ENCODE measurements at regions not wholly inside any gene's neighbourhood (a gene's known extent, or its start where the extent isn't known, plus 50 kb on each side); places are given as distances from the start of the nearest gene placed in this dataset.

DNA sequence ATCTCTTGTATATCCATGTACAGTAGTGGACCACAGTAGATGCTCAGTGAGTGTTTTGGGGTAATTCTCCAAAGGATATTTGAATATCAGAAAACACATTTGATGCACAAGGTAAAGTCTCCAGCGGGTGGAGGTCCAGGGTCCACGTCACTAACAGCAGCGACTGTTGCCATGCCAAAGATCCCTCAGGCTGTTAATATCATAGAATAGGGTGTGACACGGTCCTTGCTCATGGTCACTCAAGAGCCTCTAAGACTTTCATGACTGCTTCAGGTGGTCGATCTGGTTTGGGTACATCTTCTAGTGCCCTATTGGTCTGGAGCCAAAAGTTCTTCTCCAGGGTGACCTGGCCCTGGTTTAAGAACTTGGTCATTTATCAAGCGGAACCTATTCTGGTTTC, 90.8 kb downstream of the OLIG3 start:
- no peaks in the 10 kb centered on the region for H3K36me3 ChIP-seq (ENCODE audit: low read depth)
- no peak overlapping the region for H2AFZ ChIP-seq
- no peak overlapping the region for H3K4me3 ChIP-seq
- H3K27ac ChIP-seq: no peak overlapping the region
- H3K27me3 ChIP-seq (ENCODE audit: insufficient read depth, low read depth): no peaks in the 10 kb centered on the region
- TF ChIP-seq, protein P1, sequence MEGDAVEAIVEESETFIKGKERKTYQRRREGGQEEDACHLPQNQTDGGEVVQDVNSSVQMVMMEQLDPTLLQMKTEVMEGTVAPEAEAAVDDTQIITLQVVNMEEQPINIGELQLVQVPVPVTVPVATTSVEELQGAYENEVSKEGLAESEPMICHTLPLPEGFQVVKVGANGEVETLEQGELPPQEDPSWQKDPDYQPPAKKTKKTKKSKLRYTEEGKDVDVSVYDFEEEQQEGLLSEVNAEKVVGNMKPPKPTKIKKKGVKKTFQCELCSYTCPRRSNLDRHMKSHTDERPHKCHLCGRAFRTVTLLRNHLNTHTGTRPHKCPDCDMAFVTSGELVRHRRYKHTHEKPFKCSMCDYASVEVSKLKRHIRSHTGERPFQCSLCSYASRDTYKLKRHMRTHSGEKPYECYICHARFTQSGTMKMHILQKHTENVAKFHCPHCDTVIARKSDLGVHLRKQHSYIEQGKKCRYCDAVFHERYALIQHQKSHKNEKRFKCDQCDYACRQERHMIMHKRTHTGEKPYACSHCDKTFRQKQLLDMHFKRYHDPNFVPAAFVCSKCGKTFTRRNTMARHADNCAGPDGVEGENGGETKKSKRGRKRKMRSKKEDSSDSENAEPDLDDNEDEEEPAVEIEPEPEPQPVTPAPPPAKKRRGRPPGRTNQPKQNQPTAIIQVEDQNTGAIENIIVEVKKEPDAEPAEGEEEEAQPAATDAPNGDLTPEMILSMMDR (conservative IDR thresholded peaks at IDR 0.05): no peak
- TF ChIP-seq EZH2 (IDR thresholded peaks at IDR 0.05; ENCODE audit: low read depth): no peak
- H3F3A ChIP-seq (ENCODE audit: insufficient read depth, low read depth): no peaks in the 10 kb centered on the region
- ChIA-PET CTCF (no interaction called here), POLR2A (ENCODE audit: unreplicated experiment) (no interaction called here)
- no peaks in the 10 kb centered on the region for H3K79me2 ChIP-seq (ENCODE audit: low read depth)
- H3K9me3 ChIP-seq (ENCODE audit: insufficient read depth, low read depth): no peaks in the 10 kb centered on the region
- no peak overlapping the region for H3K4me2 ChIP-seq
- BruUV-seq (replicated peaks): no TSS peak
- no peaks in the 10 kb centered on the region for H3K4me1 ChIP-seq (replicated peaks; ENCODE audit: insufficient read depth)
- no peak for DNase-seq
- intact Hi-C loops (cut with micrococcal nuclease; ENCODE audit: unreplicated experiment): no loop called here
- H4K20me1 ChIP-seq (ENCODE audit: insufficient read depth): no peaks in the 10 kb centered on the region
- no peaks in the 10 kb centered on the region for H3K9me2 ChIP-seq (ENCODE audit: insufficient read depth)

DNA sequence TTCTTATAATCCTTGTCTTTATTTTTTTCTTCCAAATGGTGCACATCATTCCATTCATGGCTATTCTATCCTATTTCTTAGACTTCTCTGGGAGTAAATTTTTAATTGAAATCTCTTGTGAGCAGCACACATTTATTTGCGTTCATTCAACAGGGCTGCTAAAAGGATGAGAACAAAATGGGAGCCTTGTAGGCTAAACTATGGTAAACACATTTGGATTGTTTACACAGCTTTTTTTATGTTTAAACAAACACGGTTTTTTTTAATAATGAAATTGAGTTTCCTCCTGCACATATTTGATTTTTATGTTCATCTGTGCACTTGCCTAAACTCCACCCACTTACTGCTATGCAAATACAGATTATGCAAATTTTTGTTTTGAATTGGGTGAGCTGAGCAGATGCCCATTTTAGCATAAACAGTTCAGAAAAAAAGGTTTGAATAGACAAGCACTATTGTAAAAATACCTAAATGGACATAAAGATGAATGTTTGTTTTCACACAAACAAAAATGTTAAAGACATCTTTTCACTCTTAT, 92.0 kb downstream of the OLIG3 start:
- H3K4me2 ChIP-seq: no peak overlapping the region
- no TSS peak for BruUV-seq (replicated peaks)
- ChIA-PET POLR2A (ENCODE audit: unreplicated experiment) (no interaction called here), CTCF (no interaction called here)
- no peaks in the 10 kb centered on the region for H3K9me2 ChIP-seq (ENCODE audit: insufficient read depth)
- H3K4me3 ChIP-seq: no peak overlapping the region
- H2AFZ ChIP-seq: no peak overlapping the region
- no peak overlapping the region for H3K27ac ChIP-seq
- H3K4me1 ChIP-seq (replicated peaks; ENCODE audit: insufficient read depth): no peaks in the 10 kb centered on the region
- no peak for TF ChIP-seq EZH2 (IDR thresholded peaks at IDR 0.05; ENCODE audit: low read depth)
- no peaks in the 10 kb centered on the region for H3K36me3 ChIP-seq (ENCODE audit: low read depth)
- intact Hi-C loops (cut with micrococcal nuclease; ENCODE audit: unreplicated experiment): no loop called here
- DNase-seq: no peak
- H4K20me1 ChIP-seq (ENCODE audit: insufficient read depth): no peaks in the 10 kb centered on the region
- H3F3A ChIP-seq (ENCODE audit: insufficient read depth, low read depth): no peaks in the 10 kb centered on the region
- H3K9me3 ChIP-seq (ENCODE audit: insufficient read depth, low read depth): no peaks in the 10 kb centered on the region
- H3K27me3 ChIP-seq (ENCODE audit: insufficient read depth, low read depth): no peaks in the 10 kb centered on the region
- H3K79me2 ChIP-seq (ENCODE audit: low read depth): no peaks in the 10 kb centered on the region

DNA sequence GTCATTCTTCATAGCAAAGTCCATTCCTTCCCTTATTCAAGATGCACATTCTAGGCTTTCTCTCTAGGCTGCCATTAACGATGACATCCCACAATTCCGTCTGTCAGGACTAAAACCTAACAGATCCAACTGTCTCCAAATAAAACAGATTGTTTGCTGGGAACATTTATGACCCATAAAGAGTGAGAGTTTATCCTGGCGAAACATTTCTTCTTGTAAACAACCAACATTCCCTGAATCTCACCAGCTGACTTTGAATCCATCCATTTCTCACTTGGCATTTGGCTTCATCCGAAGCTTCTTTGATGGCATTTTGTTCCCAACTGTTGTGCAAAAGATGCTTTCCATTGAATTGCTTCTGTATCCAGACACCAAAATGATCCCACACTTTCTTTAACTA, 93.1 kb downstream of the OLIG3 start:
- H3K36me3 ChIP-seq (ENCODE audit: low read depth): no peaks in the 10 kb centered on the region
- BruUV-seq (replicated peaks): no TSS peak
- TF ChIP-seq EZH2 (IDR thresholded peaks at IDR 0.05; ENCODE audit: low read depth): no peak
- TF ChIP-seq, protein P1 (conservative IDR thresholded peaks at IDR 0.05): no peak
- no peak overlapping the region for H3K27ac ChIP-seq
- H3K4me3 ChIP-seq: no peak overlapping the region
- no peaks in the 10 kb centered on the region for H3K4me1 ChIP-seq (replicated peaks; ENCODE audit: insufficient read depth)
- no peaks in the 10 kb centered on the region for H3K79me2 ChIP-seq (ENCODE audit: low read depth)
- no peaks in the 10 kb centered on the region for H4K20me1 ChIP-seq (ENCODE audit: insufficient read depth)
- DNase-seq: no peak
- H3K9me2 ChIP-seq (ENCODE audit: insufficient read depth): no peaks in the 10 kb centered on the region
- H2AFZ ChIP-seq: no peak overlapping the region
- ChIA-PET CTCF (no interaction called here), POLR2A (ENCODE audit: unreplicated experiment) (no interaction called here)
- intact Hi-C loops (cut with micrococcal nuclease; ENCODE audit: unreplicated experiment): no loop called here
- H3F3A ChIP-seq (ENCODE audit: insufficient read depth, low read depth): no peaks in the 10 kb centered on the region
- H3K4me2 ChIP-seq: no peak overlapping the region
- H3K9me3 ChIP-seq (ENCODE audit: insufficient read depth, low read depth): no peaks in the 10 kb centered on the region
- no peaks in the 10 kb centered on the region for H3K27me3 ChIP-seq (ENCODE audit: insufficient read depth, low read depth)

DNA sequence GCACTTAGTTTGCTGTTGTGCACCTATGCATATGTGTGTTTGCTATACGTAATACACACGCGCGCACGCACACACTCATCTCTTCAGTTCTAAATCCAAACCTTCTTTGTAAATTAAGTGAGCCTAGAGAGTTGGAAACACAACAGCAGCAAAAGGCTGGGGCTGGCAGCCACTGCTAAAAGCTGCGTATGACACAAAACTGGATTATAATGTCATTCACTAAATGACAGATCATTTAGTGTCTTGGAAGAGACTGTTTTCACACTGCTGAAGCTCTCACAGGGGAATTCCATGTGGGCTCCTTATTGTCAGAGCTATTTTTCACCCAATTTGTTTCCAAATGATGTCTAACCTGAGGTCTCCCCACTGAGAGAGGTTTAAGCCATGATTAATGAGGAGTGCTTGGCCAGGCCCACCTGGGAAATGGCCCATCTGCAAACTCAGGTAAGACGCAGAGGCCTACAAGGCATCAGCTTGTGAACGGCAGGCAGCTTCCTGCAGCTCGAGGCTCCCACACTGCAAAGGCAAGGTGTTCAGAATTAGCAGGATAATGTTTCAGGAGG, 94.2 kb downstream of the OLIG3 start:
- Histone ChIP-seq H3K36me3 (ENCODE audit: low read depth) (no peaks in the 10 kb centered on the region), H3K27me3 (ENCODE audit: insufficient read depth, low read depth) (no peaks in the 10 kb centered on the region), H3F3A (ENCODE audit: insufficient read depth, low read depth) (no peaks in the 10 kb centered on the region), H3K79me2 (ENCODE audit: low read depth) (no peaks in the 10 kb centered on the region), H3K4me3 (no peak overlapping the region), H3K4me2 (no peak overlapping the region), H3K4me1 (replicated peaks; ENCODE audit: insufficient read depth) (no peaks in the 10 kb centered on the region), H3K9me2 (ENCODE audit: insufficient read depth) (no peaks in the 10 kb centered on the region), H3K27ac (no peak overlapping the region), H2AFZ (no peak overlapping the region), H3K9me3 (ENCODE audit: insufficient read depth, low read depth) (no peaks in the 10 kb centered on the region), H4K20me1 (ENCODE audit: insufficient read depth) (no peaks in the 10 kb centered on the region)
- BruUV-seq (replicated peaks): no TSS peak
- intact Hi-C loops (cut with micrococcal nuclease; ENCODE audit: unreplicated experiment): no loop called here
- ChIA-PET CTCF (no interaction called here), POLR2A (ENCODE audit: unreplicated experiment) (no interaction called here)
- DNase-seq: no peak
- TF ChIP-seq, protein P1 (conservative IDR thresholded peaks at IDR 0.05): no peak
